ENCODE measurements at regions not wholly inside any gene's neighbourhood (a gene's known extent, or its start where the extent isn't known, plus 50 kb on each side); places are given as distances from the start of the nearest gene placed in this dataset.

- no peak for TF ChIP-seq GLI2 (tag by site-specific recombination; IDR thresholded peaks at IDR 0.05; ENCODE audit: borderline replicate concordance, low read depth)
- TF ChIP-seq ZNF274 (IDR thresholded peaks at IDR 0.05; ENCODE audit: low read length): no peak
- TF ChIP-seq ZNF274 (tag by site-specific recombination; IDR thresholded peaks at IDR 0.05; ENCODE audit: borderline replicate concordance): no peak
- TF ChIP-seq KLF8 (tag by site-specific recombination; IDR thresholded peaks at IDR 0.05): no peak
- TF ChIP-seq CTCF (tag by site-specific recombination; IDR thresholded peaks at IDR 0.05): no peak
- TF ChIP-seq ZFHX2 (tag by site-specific recombination; conservative IDR thresholded peaks at IDR 0.05): no peak
- TF ChIP-seq ZNF37A (tag by site-specific recombination; IDR thresholded peaks at IDR 0.05): no peak
- TF ChIP-seq PBX3 (CRISPR knock-in tag; IDR thresholded peaks at IDR 0.05): no peak
Observed at GRCh38 chrX:45862801-45863200, 662.1 kb upstream of the DIPK2B start.

Measured in HEK293 (cell line).